Kidney (tissue), 13 donors: ENCODE measurements at regions not wholly inside any gene's neighbourhood (a gene's known extent, or its start where the extent isn't known, plus 50 kb on each side); places are given as distances from the start of the nearest gene placed in this dataset.

Source experiments
- DNase-seq, 5 donors: peaks; one replicate each; pipeline ENCODE4 v3.0.0-alpha.2; 2013 to 2020
- FAIRE-seq: peaks from 2 replicates; lab custom pipeline; 2012; peaks lifted over from hg19 to GRCh38; lab: Jason Lieb, UNC
- H3K27ac ChIP-seq, 2 donors: one replicate each; pipeline ENCODE4 v1.7.0; 2013; ENCODE audit warnings: low read depth in 2 of 2, low read length in 2 of 2, inconsistent platforms in 1 of 2
- H3K27me3 ChIP-seq: one replicate; pipeline ENCODE4 v1.7.1; 2013; ENCODE audit warnings: low read length, inconsistent platforms; ENCODE audit not compliant: control insufficient read depth, insufficient read depth
- H3K36me3 ChIP-seq, 3 donors: one replicate each; pipeline versions ENCODE4 v1.7.0 to v1.7.1; 2013; ENCODE audit warnings: low read length in 3 of 3, control low read depth in 1 of 3, inconsistent platforms in 1 of 3; ENCODE audit not compliant: insufficient read depth in 3 of 3, control insufficient read depth in 2 of 3
- H3K4me1 ChIP-seq, 3 donors: one replicate each; pipeline versions ENCODE4 v1.7.0 to v1.7.1; 2013; ENCODE audit warnings: low read length in 3 of 3, inconsistent platforms in 1 of 3, low read depth in 1 of 3; ENCODE audit not compliant: control insufficient read depth in 2 of 3, insufficient read depth in 2 of 3
- H3K4me3 ChIP-seq, 3 donors: one replicate each; pipeline versions ENCODE4 v1.7.0 to v1.8.1; 2013; ENCODE audit warnings: low read length in 3 of 3, control low read depth in 1 of 3, inconsistent platforms in 1 of 3
- H3K9ac ChIP-seq, 3 donors: one replicate each; pipeline versions ENCODE4 v1.7.0 to v1.7.1; 2013; ENCODE audit warnings: low read length in 3 of 3, control low read depth in 1 of 3, inconsistent platforms in 1 of 3
- H3K9me3 ChIP-seq, 3 donors: one replicate each; pipeline versions ENCODE4 v1.7.0 to v1.7.1; 2013; ENCODE audit warnings: low read length in 3 of 3, control low read depth in 1 of 3, inconsistent platforms in 1 of 3; ENCODE audit not compliant: control insufficient read depth in 2 of 3, insufficient read depth in 1 of 3
- CTCF ChIP-seq: IDR thresholded peaks from 3 replicates; pipeline ENCODE4 v1.5.1; 2012; ENCODE audit warnings: mild to moderate bottlenecking, moderate library complexity, borderline replicate concordance; ENCODE audit not compliant: insufficient read depth; ENCODE audit errors: extremely low read depth
- intact Hi-C: fragments of 100-400 bp; cut with DNase I; formaldehyde crosslinking; loops from one replicate; pipeline ENCODE4 v1.11.1; 2022
- donor health status: control.
- donor health status: control.
- donor health status: control.
- donor health status: control.
- donor health status: control.
- donor health status: DM: yes; HTN: yes; CAD: no.
- donor health status: Normal renal cell carcinoma (clear cell type).

GRCh38 chr3:3545360-3545759, 253.9 kb upstream of the LRRN1 start:
- Histone ChIP-seq H3K27me3 (no peaks in the 10 kb centered on the region), H3K4me3 (no peak overlapping the region), H3K36me3 (no peaks in the 10 kb centered on the region), H3K4me1 (no peaks in the 10 kb centered on the region), H3K9me3 (peaks cover 0 to 5% (median 0%) of the 10 kb centered on the region in 3 donors), H3K27ac (no peak overlapping the region), H3K9ac (no peak overlapping the region)
- TF ChIP-seq CTCF: no peak
- DNase-seq (no peak), FAIRE-seq (no peak)
- intact Hi-C loops: no loop called here

GRCh38 chr3:3538451-3538850, 260.8 kb upstream of the LRRN1 start:
- no peak for TF ChIP-seq CTCF
- Histone ChIP-seq H3K9me3 (no peaks in the 10 kb centered on the region), H3K4me1 (no peaks in the 10 kb centered on the region), H3K27me3 (no peaks in the 10 kb centered on the region), H3K27ac (no peak overlapping the region), H3K36me3 (no peaks in the 10 kb centered on the region), H3K4me3 (no peak overlapping the region), H3K9ac (no peak overlapping the region)
- FAIRE-seq (no peak), DNase-seq (no peak)
- intact Hi-C loops: no loop called here

- intact Hi-C loops: no loop called here
- no peak for FAIRE-seq
- Histone ChIP-seq H3K4me1 (no peaks in the 10 kb centered on the region), H3K9ac (no peak overlapping the region), H3K4me3 (no peak overlapping the region), H3K27me3 (no peaks in the 10 kb centered on the region), H3K36me3 (no peaks in the 10 kb centered on the region), H3K27ac (no peak overlapping the region), H3K9me3 (no peaks in the 10 kb centered on the region)
- TF ChIP-seq CTCF: no peak
- no peak for DNase-seq
These were observed 266.7 kb upstream of the LRRN1 start for GRCh38 chr3:3532508-3532907.

GRCh38 chr3:3531476-3531875, 267.8 kb upstream of the LRRN1 start:
- Histone ChIP-seq H3K4me3 (no peak overlapping the region), H3K27me3 (no peaks in the 10 kb centered on the region), H3K4me1 (no peaks in the 10 kb centered on the region), H3K9me3 (no peaks in the 10 kb centered on the region), H3K36me3 (no peaks in the 10 kb centered on the region), H3K27ac (no peak overlapping the region), H3K9ac (no peak overlapping the region)
- DNase-seq (no peak), FAIRE-seq (no peak)
- TF ChIP-seq CTCF: no peak
- intact Hi-C loops: no loop called here
